K562 (cell line): ENCODE measurements at regions not wholly inside any gene's neighbourhood (a gene's known extent, or its start where the extent isn't known, plus 50 kb on each side); places are given as distances from the start of the nearest gene placed in this dataset.

Experiments used
- BACH1 ChIP-seq: fragments of 200-800 bp; sonication (Bioruptor generic); IDR thresholded peaks from 2 replicates; pipeline ENCODE4 v1.6.1; 2016; ENCODE audit warnings: missing genetic modification characterization, missing compliant biosample characterization
- BMI1 ChIP-seq: fragments of 150-350 bp; IDR thresholded peaks from 2 replicates; pipeline ENCODE4 v1.6.1; 2014; ENCODE audit warnings: low read length
- CEBPB ChIP-seq: fragments of 450-650 bp; IDR thresholded peaks from 2 replicates; pipeline ENCODE4 v1.6.1; 2016; ENCODE audit warnings: missing genetic modification characterization, missing compliant biosample characterization
- CTCF ChIP-seq, 3 experiments: IDR thresholded peaks in 2 of 3; conservative IDR thresholded peaks in 1 of 3; 2 replicates each; pipeline ENCODE4 v1.5.1; 2011 to 2012; ENCODE audit warnings: low read length in 3 of 3, mild to moderate bottlenecking in 3 of 3, control low read depth in 2 of 3, improper control_type of control experiment in 1 of 3, inconsistent platforms in 1 of 3, low read depth in 1 of 3, mixed read lengths in 1 of 3, moderate library complexity in 1 of 3; ENCODE audit not compliant: insufficient read depth in 2 of 3
- HDGF ChIP-seq: fragments of 450-650 bp; IDR thresholded peaks from 2 replicates; pipeline ENCODE4 v1.6.1; 2016
- HIVEP1 ChIP-seq: fragments of 250-450 bp; sonication (Bioruptor Pico); IDR thresholded peaks from 2 replicates; pipeline ENCODE4 v1.4.0; 2020; ENCODE audit warnings: mild to moderate bottlenecking
- IRF9 ChIP-seq: fragments of 450-650 bp; IDR thresholded peaks from 2 replicates; pipeline ENCODE4 v1.6.1; 2016; ENCODE audit warnings: missing biosample characterization, missing genetic modification characterization
- POLR2A ChIP-seq: fragments of 450-650 bp; conservative IDR thresholded peaks from 2 replicates; pipeline ENCODE4 v1.6.1; 2016
- RNF2 ChIP-seq: sonication (generic); IDR thresholded peaks from 2 replicates; pipeline ENCODE4 v1.6.1; 2016
- SRF ChIP-seq, 2 experiments: fragments of 250-450, 450-650 bp in 1 of 2; sonication (Bioruptor Pico) in 1 of 2; sonication (generic) in 1 of 2; formaldehyde crosslinking; IDR thresholded peaks; 2 replicates each; pipeline versions ENCODE4 v1.5.0 to v1.5.1; 2020 to 2022; ENCODE audit warnings: mild to moderate bottlenecking in 1 of 2, missing genetic modification reagents in 1 of 2
- XRCC5 ChIP-seq: fragments of 200-400 bp; formaldehyde crosslinking; IDR thresholded peaks from 2 replicates; pipeline ENCODE4 v1.6.1; 2017; ENCODE audit warnings: low read depth, mild to moderate bottlenecking, low read length
- ZNF197 ChIP-seq: fragments of 200-800 bp; sonication (Bioruptor generic); IDR thresholded peaks from 2 replicates; pipeline ENCODE4 v1.6.1; 2016; ENCODE audit warnings: low read depth, missing genetic modification characterization, missing compliant biosample characterization

- no peak for TF ChIP-seq IRF9
- no peak for TF ChIP-seq SRF (CRISPR knock-in tag; IDR thresholded peaks at IDR 0.05)
- TF ChIP-seq CTCF (IDR thresholded peaks at IDR 0.05 in 2 of 3, conservative IDR thresholded peaks at IDR 0.05 in 1 of 3; ENCODE audit: insufficient read depth in 2 of 3, low read depth in 1 of 3, low read length in 3 of 3) = no peak
- TF ChIP-seq HDGF = no peak
- no peak for TF ChIP-seq HIVEP1 (CRISPR knock-in tag)
- no peak for TF ChIP-seq BACH1 (tag)
- TF ChIP-seq RNF2 = no peak
- no peak for TF ChIP-seq ZNF197 (CRISPR knock-in tag)
- no peak for TF ChIP-seq CEBPB (tag)
- TF ChIP-seq POLR2A = no peak
- TF ChIP-seq XRCC5 = no peak
- no peak for TF ChIP-seq BMI1
Measured at GRCh38 chr20:48471176-48471575, 356.6 kb downstream of the PREX1 start.
